Cardiac fibroblast (primary cell): ENCODE measurements at regions not wholly inside any gene's neighbourhood (a gene's known extent, or its start where the extent isn't known, plus 50 kb on each side); places are given as distances from the start of the nearest gene placed in this dataset.

Source experiments
- DNase-seq, 2 donors: peaks; one replicate each; pipeline versions ENCODE4 v3.0.0 to v3.0.0-alpha.2; 2010; ENCODE audit warnings: low read depth in 2 of 2
- H3K4me3 ChIP-seq, 2 donors: replicated peaks in 1 of 2; 1 replicate in 1 of 2; 2 replicates in 1 of 2; pipeline ENCODE4 v1.5.1; 2011; ENCODE audit warnings: low read depth in 2 of 2, low read length in 2 of 2, mild to moderate bottlenecking in 2 of 2, moderate library complexity in 1 of 2
- CTCF ChIP-seq: IDR thresholded peaks from one replicate; pipeline ENCODE4 v1.5.1; 2011; ENCODE audit warnings: low read depth, mild to moderate bottlenecking, low read length, inconsistent platforms

GRCh38 chr10:71075086-71075758, 137.1 kb upstream of the UNC5B start:
- H3K4me3 ChIP-seq, result no peak overlapping the region
- DNase-seq, result no peak
- TF ChIP-seq CTCF, result no peak

DNA sequence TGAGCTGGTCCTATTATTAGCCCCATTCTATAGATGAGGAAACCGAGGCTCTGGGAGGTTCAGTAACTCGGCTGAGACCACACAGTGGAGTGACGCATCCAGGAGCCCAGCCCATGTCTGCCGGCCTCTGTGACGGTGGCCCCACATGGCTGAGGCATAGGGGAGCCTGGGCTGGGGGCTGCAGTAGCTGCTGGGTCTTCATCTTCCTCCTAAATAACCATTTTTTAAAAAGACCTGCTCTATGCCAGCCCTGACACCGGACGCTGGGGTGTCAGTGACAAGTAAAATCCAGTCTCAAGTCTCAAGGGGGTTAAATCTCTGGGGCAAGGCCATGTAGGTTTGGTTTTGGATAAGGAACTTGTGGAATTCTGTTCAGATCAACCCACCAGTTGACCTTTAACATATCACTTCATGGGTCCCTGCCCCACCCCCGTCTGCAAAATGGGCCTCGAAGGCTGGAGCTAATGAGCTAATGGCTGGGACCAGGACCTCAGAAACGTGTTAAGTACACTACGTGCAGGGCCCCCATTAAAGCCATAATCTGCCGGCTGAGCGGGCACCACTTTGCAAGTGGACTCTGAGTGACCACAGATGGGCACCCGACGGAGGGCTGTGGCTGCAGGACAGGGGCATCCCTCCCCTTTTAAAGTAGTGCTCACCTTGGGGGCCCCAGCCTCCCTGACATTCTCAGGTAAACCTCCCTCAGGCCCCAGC, 136.5 kb upstream of the UNC5B start:
- no peak overlapping the region for H3K4me3 ChIP-seq
- no peak for DNase-seq
- no peak for TF ChIP-seq CTCF

DNA sequence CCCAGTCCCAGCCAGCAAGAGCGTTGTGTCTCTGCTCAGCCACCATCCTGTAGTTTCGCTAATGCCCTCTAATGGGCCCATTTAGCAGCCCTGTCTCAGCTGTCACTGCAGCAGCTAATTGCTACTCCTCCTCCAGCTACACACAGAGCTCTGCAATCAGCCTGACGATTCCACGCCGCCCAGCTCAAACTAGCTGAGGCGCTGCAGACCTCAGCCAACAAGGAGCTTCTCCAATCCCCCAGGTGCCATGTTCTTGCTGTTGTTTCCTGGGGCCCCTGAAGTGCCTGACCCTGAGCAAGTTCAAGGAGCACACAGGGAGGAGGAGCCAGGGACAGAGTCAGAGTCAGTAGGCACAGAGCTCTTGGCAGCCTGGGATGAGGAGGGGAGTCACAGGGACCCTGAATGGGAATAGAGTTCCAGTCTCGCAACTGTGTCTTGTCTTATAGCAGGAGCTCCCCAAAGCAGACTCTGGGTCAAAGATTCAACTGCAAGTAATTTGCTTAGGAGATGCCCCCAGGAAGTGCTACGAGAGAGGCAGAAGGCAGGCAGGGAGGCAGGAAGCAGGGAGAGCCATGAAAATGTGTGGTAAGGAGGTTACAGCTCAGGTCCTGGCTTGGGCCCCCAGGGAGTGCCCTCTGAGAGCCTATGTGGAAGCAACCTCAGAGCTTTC, 135.8 kb upstream of the UNC5B start:
- no peak for TF ChIP-seq CTCF
- no peak for DNase-seq

GRCh38 chr10:71077143-71077581, 135.2 kb upstream of the UNC5B start:
- H3K4me3 ChIP-seq, result no peak overlapping the region
- no peak for TF ChIP-seq CTCF
- no peak for DNase-seq

More for the DNA sequence above, 135.8 kb upstream of the UNC5B start:
- H3K4me3 ChIP-seq, result no peak overlapping the region

DNA sequence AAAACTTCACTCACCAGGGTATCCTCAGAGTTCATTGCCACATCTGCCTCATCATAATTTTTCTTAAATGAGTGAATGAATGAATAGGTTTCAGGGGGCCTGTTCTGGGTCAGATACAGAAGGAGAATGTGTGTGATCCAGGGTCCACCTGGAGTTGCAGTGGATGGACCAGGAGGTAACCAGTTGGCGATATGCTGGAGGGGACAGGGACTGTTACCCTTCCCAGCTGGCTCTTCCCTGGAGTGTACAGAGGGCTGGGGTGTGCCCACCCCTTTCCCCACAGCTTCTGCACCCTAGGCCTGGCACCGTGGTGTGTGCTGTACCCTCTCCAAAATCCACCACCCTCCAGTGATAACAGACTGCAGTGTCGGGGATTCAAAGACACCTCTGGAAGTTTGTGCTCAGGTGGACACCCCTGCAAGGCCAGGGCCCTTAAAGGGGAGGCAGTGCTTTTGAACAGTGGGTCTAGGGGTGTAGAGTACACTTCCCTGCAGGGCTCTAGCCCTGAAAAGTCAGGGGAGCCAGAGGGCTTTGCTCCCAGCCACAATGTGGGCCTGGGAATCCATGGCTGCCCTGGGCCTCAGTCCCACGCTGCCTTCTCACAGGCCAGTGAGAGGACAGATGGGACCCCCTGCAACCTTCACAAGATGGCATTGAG, 134.4 kb upstream of the UNC5B start:
- DNase-seq, result no peak
- no peak for TF ChIP-seq CTCF
- no peak overlapping the region for H3K4me3 ChIP-seq

- no peak overlapping the region for H3K4me3 ChIP-seq
- no peak for DNase-seq
- TF ChIP-seq CTCF, result no peak
Observed at GRCh38 chr10:71078454-71079145, 133.8 kb upstream of the UNC5B start.
